Trophoblast cell (in vitro differentiated cells and primary cell): ENCODE measurements at regions not wholly inside any gene's neighbourhood (a gene's known extent, or its start where the extent isn't known, plus 50 kb on each side); places are given as distances from the start of the nearest gene placed in this dataset.

ENCODE experiments used
- DNase-seq, 2 donors: peaks; one replicate each; pipeline ENCODE4 v3.0.0-alpha.2; 2016
- H2AFZ ChIP-seq: 2 replicates; pipeline ENCODE4 v1.6.1; 2013; ENCODE audit warnings: low read length, moderate library complexity, mild to moderate bottlenecking; ENCODE audit not compliant: insufficient read depth, poor library complexity
- H2AK5ac ChIP-seq: 2 replicates; pipeline ENCODE4 v1.6.1; 2013; ENCODE audit warnings: mild to moderate bottlenecking, low read length
- H2BK120ac ChIP-seq: 2 replicates; pipeline ENCODE4 v1.6.1; 2013; ENCODE audit warnings: low read length, mild to moderate bottlenecking, moderate library complexity; ENCODE audit not compliant: insufficient read depth, poor library complexity
- H2BK12ac ChIP-seq: 2 replicates; pipeline ENCODE4 v1.6.1; 2013; ENCODE audit warnings: mild to moderate bottlenecking, low read length, moderate library complexity
- H2BK5ac ChIP-seq: 2 replicates; pipeline ENCODE4 v1.6.1; 2013; ENCODE audit warnings: low read length, low read depth, moderate library complexity, mild to moderate bottlenecking; ENCODE audit not compliant: poor library complexity
- H3K14ac ChIP-seq: 2 replicates; pipeline ENCODE4 v1.6.1; 2013; ENCODE audit warnings: mild to moderate bottlenecking, low read length
- H3K18ac ChIP-seq: 2 replicates; pipeline ENCODE4 v1.6.1; 2013; ENCODE audit warnings: mild to moderate bottlenecking, low read length
- H3K23ac ChIP-seq: 2 replicates; pipeline ENCODE4 v1.6.1; 2013; ENCODE audit warnings: low read length
- H3K27ac ChIP-seq: 2 replicates; pipeline ENCODE4 v1.5.1; 2013; ENCODE audit warnings: low read depth, mild to moderate bottlenecking, inconsistent platforms, low read length, moderate library complexity
- H3K27me3 ChIP-seq: 2 replicates; pipeline ENCODE4 v1.6.1; 2013; ENCODE audit warnings: inconsistent platforms, mild to moderate bottlenecking, low read length, moderate library complexity; ENCODE audit not compliant: insufficient read depth
- H3K36me3 ChIP-seq, 2 experiments: 1 replicate in 1 of 2; 2 replicates in 1 of 2; pipeline ENCODE4 v1.6.1; 2013; ENCODE audit warnings: low read length in 2 of 2, mild to moderate bottlenecking in 2 of 2, moderate library complexity in 1 of 2; ENCODE audit not compliant: insufficient read depth in 2 of 2, control insufficient read depth in 1 of 2
- H3K4ac ChIP-seq: 2 replicates; pipeline ENCODE4 v1.6.1; 2013; ENCODE audit warnings: low read depth, mild to moderate bottlenecking, low read length, moderate library complexity
- H3K4me1 ChIP-seq, 2 experiments: 1 replicate in 1 of 2; 2 replicates in 1 of 2; pipeline ENCODE4 v1.6.1; 2013; ENCODE audit warnings: low read length in 2 of 2, mild to moderate bottlenecking in 2 of 2, moderate library complexity in 1 of 2; ENCODE audit not compliant: insufficient read depth in 2 of 2, control insufficient read depth in 1 of 2
- H3K4me2 ChIP-seq: 2 replicates; pipeline ENCODE4 v1.6.1; 2013; ENCODE audit warnings: inconsistent platforms, mild to moderate bottlenecking, low read length, moderate library complexity
- H3K4me3 ChIP-seq: 2 replicates; pipeline ENCODE4 v1.5.1; 2013; ENCODE audit warnings: mild to moderate bottlenecking, low read depth, low read length, inconsistent platforms
- H3K79me1 ChIP-seq: one replicate; pipeline ENCODE4 v1.6.1; 2013; ENCODE audit warnings: low read length
- H3K79me2 ChIP-seq: 2 replicates; pipeline ENCODE4 v1.6.1; 2013; ENCODE audit warnings: low read length, mild to moderate bottlenecking; ENCODE audit not compliant: control insufficient read depth, insufficient read depth, poor library complexity
- H3K9ac ChIP-seq: 2 replicates; pipeline ENCODE4 v1.6.1; 2013; ENCODE audit warnings: mild to moderate bottlenecking, low read length
- H3K9me3 ChIP-seq: 2 replicates; pipeline ENCODE4 v1.6.1; 2013; ENCODE audit warnings: low read depth, mild to moderate bottlenecking, control low read depth, inconsistent platforms, low read length; ENCODE audit not compliant: insufficient read depth
- H4K12ac ChIP-seq: 2 replicates; pipeline ENCODE4 v1.6.1; 2013; ENCODE audit warnings: low read depth, mild to moderate bottlenecking, low read length, moderate library complexity
- H4K8ac ChIP-seq: 2 replicates; pipeline ENCODE4 v1.6.1; 2013; ENCODE audit warnings: low read depth, mild to moderate bottlenecking, low read length, moderate library complexity
- H4K91ac ChIP-seq: one replicate; pipeline ENCODE4 v1.6.1; 2013; ENCODE audit warnings: low read depth, mild to moderate bottlenecking, low read length, moderate library complexity
- WGBS: extraction: QIAGEN DNeasy Blood & Tissue Kit; methylation state at CpG from one replicate; pipeline ENCODE4 v1.1.7; 2013; ENCODE audit warnings: missing lambda C conversion rate; ENCODE audit not compliant: insufficient read length, insufficient coverage; ENCODE audit errors: extremely low coverage; 5-methylcytosine and 5-hydroxymethylcytosine counted together

GRCh38 chr5:63603996-63604395 is 358.2 kb downstream of the HTR1A start:
- Histone ChIP-seq H3K9me3 (no peaks in the 10 kb centered on the region), H4K8ac (no peak overlapping the region), H3K4me2 (no peak overlapping the region), H3K27ac (no peak overlapping the region), H3K27me3 (no peaks in the 10 kb centered on the region), H4K91ac (no peak overlapping the region), H3K9ac (no peak overlapping the region), H3K23ac (no peak overlapping the region), H2BK12ac (no peak overlapping the region), H2BK120ac (no peak overlapping the region), H3K4me3 (no peak overlapping the region), H2AFZ (no peak overlapping the region), H2AK5ac (no peak overlapping the region), H3K79me1 (no peaks in the 10 kb centered on the region), H3K4me1 (no peaks in the 10 kb centered on the region), H3K79me2 (no peaks in the 10 kb centered on the region), H3K36me3 (no peaks in the 10 kb centered on the region), H3K18ac (no peak overlapping the region), H3K14ac (no peak overlapping the region), H4K12ac (no peak overlapping the region), H3K4ac (no peak overlapping the region), H2BK5ac (no peak overlapping the region)
- no peak for DNase-seq
- WGBS = no CpG with 5 or more reads among the region's 3 CpGs

- H3K14ac ChIP-seq = no peak overlapping the region
- H3K18ac ChIP-seq = no peak overlapping the region
- H3K9me3 ChIP-seq = no peaks in the 10 kb centered on the region
- no peaks in the 10 kb centered on the region for H3K79me2 ChIP-seq
- H3K4me1 ChIP-seq = no peaks in the 10 kb centered on the region
- no peaks in the 10 kb centered on the region for H3K27me3 ChIP-seq
- no peak overlapping the region for H4K91ac ChIP-seq
- no peak overlapping the region for H4K8ac ChIP-seq
- no peak overlapping the region for H2BK5ac ChIP-seq
- H3K4me2 ChIP-seq = no peak overlapping the region
- H2BK12ac ChIP-seq = no peak overlapping the region
- DNase-seq = no peak
- H3K79me1 ChIP-seq = no peaks in the 10 kb centered on the region
- no peak overlapping the region for H2AK5ac ChIP-seq
- no peak overlapping the region for H3K4me3 ChIP-seq
- H3K9ac ChIP-seq = no peak overlapping the region
- no peak overlapping the region for H2AFZ ChIP-seq
- H2BK120ac ChIP-seq = no peak overlapping the region
- no peak overlapping the region for H3K4ac ChIP-seq
- H3K36me3 ChIP-seq = no peaks in the 10 kb centered on the region
- H3K23ac ChIP-seq = no peak overlapping the region
- no peak overlapping the region for H3K27ac ChIP-seq
- no peak overlapping the region for H4K12ac ChIP-seq
Measured at GRCh38 chr5:63602971-63603370, 359.3 kb downstream of the HTR1A start.

- H3K79me1 ChIP-seq = no peaks in the 10 kb centered on the region
- H4K12ac ChIP-seq = no peak overlapping the region
- H2BK120ac ChIP-seq = no peak overlapping the region
- H2BK12ac ChIP-seq = no peak overlapping the region
- H3K4ac ChIP-seq = no peak overlapping the region
- H3K36me3 ChIP-seq = no peaks in the 10 kb centered on the region
- no peak overlapping the region for H4K91ac ChIP-seq
- no peaks in the 10 kb centered on the region for H3K9me3 ChIP-seq
- H3K18ac ChIP-seq = no peak overlapping the region
- no peak overlapping the region for H3K23ac ChIP-seq
- no peaks in the 10 kb centered on the region for H3K4me1 ChIP-seq
- no peaks in the 10 kb centered on the region for H3K27me3 ChIP-seq
- no peak overlapping the region for H3K14ac ChIP-seq
- no peak overlapping the region for H2AK5ac ChIP-seq
- H3K79me2 ChIP-seq = no peaks in the 10 kb centered on the region
- H3K27ac ChIP-seq = no peak overlapping the region
- no peak overlapping the region for H3K9ac ChIP-seq
- no peak overlapping the region for H3K4me2 ChIP-seq
- no peak overlapping the region for H3K4me3 ChIP-seq
- H2BK5ac ChIP-seq = no peak overlapping the region
- no peak overlapping the region for H2AFZ ChIP-seq
- no peak overlapping the region for H4K8ac ChIP-seq
- no peak for DNase-seq
Measured at GRCh38 chr5:63596254-63596653, 366.0 kb downstream of the HTR1A start.

- Histone ChIP-seq H4K91ac (no peak overlapping the region), H3K4me3 (no peak overlapping the region), H3K14ac (no peak overlapping the region), H3K79me2 (no peaks in the 10 kb centered on the region), H2BK12ac (no peak overlapping the region), H3K9me3 (no peaks in the 10 kb centered on the region), H3K9ac (no peak overlapping the region), H3K27ac (no peak overlapping the region), H4K12ac (no peak overlapping the region), H3K79me1 (no peaks in the 10 kb centered on the region), H2BK120ac (no peak overlapping the region), H2AK5ac (no peak overlapping the region), H2BK5ac (no peak overlapping the region), H3K4me2 (no peak overlapping the region), H4K8ac (no peak overlapping the region), H3K18ac (no peak overlapping the region), H2AFZ (no peak overlapping the region), H3K23ac (no peak overlapping the region), H3K36me3 (no peaks in the 10 kb centered on the region), H3K27me3 (no peaks in the 10 kb centered on the region), H3K4ac (no peak overlapping the region), H3K4me1 (peaks cover 0 to 2% of the 10 kb centered on the region in 2 experiments)
- DNase-seq = no peak
Measured at GRCh38 chr5:63573380-63573779, 388.9 kb downstream of the HTR1A start.

GRCh38 chr5:63572740-63573139 is 389.5 kb downstream of the HTR1A start:
- H3K79me1 ChIP-seq = no peaks in the 10 kb centered on the region
- peaks cover 0 to 2% of the 10 kb centered on the region in 2 experiments for H3K4me1 ChIP-seq
- H2BK12ac ChIP-seq = no peak overlapping the region
- no peaks in the 10 kb centered on the region for H3K36me3 ChIP-seq
- no peak overlapping the region for H3K4me2 ChIP-seq
- H2BK5ac ChIP-seq = no peak overlapping the region
- H3K9ac ChIP-seq = no peak overlapping the region
- no peak overlapping the region for H4K12ac ChIP-seq
- H4K91ac ChIP-seq = no peak overlapping the region
- H2AFZ ChIP-seq = no peak overlapping the region
- no CpG with 5 or more reads among the region's 1 CpG for WGBS
- no peak overlapping the region for H3K27ac ChIP-seq
- H4K8ac ChIP-seq = no peak overlapping the region
- no peak overlapping the region for H3K14ac ChIP-seq
- DNase-seq = no peak
- H3K23ac ChIP-seq = no peak overlapping the region
- no peak overlapping the region for H2BK120ac ChIP-seq
- H3K18ac ChIP-seq = no peak overlapping the region
- H3K27me3 ChIP-seq = no peaks in the 10 kb centered on the region
- H3K79me2 ChIP-seq = no peaks in the 10 kb centered on the region
- no peak overlapping the region for H3K4ac ChIP-seq
- no peaks in the 10 kb centered on the region for H3K9me3 ChIP-seq
- H3K4me3 ChIP-seq = no peak overlapping the region
- no peak overlapping the region for H2AK5ac ChIP-seq
